ENCODE measurements at regions not wholly inside any gene's neighbourhood (a gene's known extent, or its start where the extent isn't known, plus 50 kb on each side); places are given as distances from the start of the nearest gene placed in this dataset.

- no peaks in the 10 kb centered on the region for H3K27me3 ChIP-seq (ENCODE audit: control insufficient read depth in 1 of 2, insufficient read depth in 2 of 2, low read length in 2 of 2)
- H3K27ac ChIP-seq (ENCODE audit: low read length): no peak overlapping the region
- no peak overlapping the region for H3K4me3 ChIP-seq (ENCODE audit: low read length in 2 of 2)
- H3K4me1 ChIP-seq (ENCODE audit: control insufficient read depth, insufficient read depth, low read length): no peaks in the 10 kb centered on the region
- H3K9me3 ChIP-seq (ENCODE audit: control insufficient read depth in 2 of 2, low read length in 2 of 2): peaks cover 3 to 4% of the 10 kb centered on the region in 2 donors
- no peak overlapping the region for H3K9ac ChIP-seq (ENCODE audit: low read length in 2 of 2)
- no peaks in the 10 kb centered on the region for H3K36me3 ChIP-seq (ENCODE audit: control insufficient read depth in 2 of 2, insufficient read depth in 2 of 2, low read length in 2 of 2)
These were observed 489.0 kb downstream of the NTRK3 start for GRCh38 chr15:87767516-87767915.

- no peaks in the 10 kb centered on the region for H3K27me3 ChIP-seq (ENCODE audit: control insufficient read depth in 1 of 2, insufficient read depth in 2 of 2, low read length in 2 of 2)
These were observed 491.9 kb downstream of the NTRK3 start for GRCh38 chr15:87764461-87765240.

DNA sequence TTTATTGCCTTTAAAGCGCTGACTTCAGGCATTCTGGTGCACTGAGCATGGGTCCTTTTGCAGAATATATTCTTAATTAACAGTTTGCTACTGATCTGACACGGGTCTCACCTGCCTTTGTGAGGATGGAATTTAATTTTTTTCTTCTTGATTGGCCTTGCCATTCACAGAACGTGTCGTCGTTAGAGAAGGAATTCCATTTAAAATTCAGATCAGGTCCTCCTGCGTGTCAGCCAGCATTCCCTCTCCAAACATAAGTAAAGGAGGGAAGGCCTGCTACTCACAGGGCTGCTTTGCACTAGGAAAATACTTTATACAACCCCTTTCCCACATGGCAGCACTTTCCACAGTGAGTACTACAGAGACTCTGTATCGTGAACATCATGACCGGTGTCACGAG, 492.7 kb downstream of the NTRK3 start:
- Histone ChIP-seq H3K9ac (ENCODE audit: low read length in 2 of 2) (no peak overlapping the region), H3K4me1 (ENCODE audit: control insufficient read depth, insufficient read depth, low read length) (no peaks in the 10 kb centered on the region), H3K27me3 (ENCODE audit: control insufficient read depth in 1 of 2, insufficient read depth in 2 of 2, low read length in 2 of 2) (no peaks in the 10 kb centered on the region), H3K36me3 (ENCODE audit: control insufficient read depth in 2 of 2, insufficient read depth in 2 of 2, low read length in 2 of 2) (no peaks in the 10 kb centered on the region), H3K4me3 (ENCODE audit: low read length in 2 of 2) (no peak overlapping the region), H3K27ac (ENCODE audit: low read length) (no peak overlapping the region), H3K9me3 (ENCODE audit: control insufficient read depth in 2 of 2, low read length in 2 of 2) (peaks cover 0 to 3% of the 10 kb centered on the region in 2 donors)

More at GRCh38 chr15:87764461-87765240, 491.9 kb downstream of the NTRK3 start:
- Histone ChIP-seq H3K36me3 (ENCODE audit: control insufficient read depth in 2 of 2, insufficient read depth in 2 of 2, low read length in 2 of 2) (no peaks in the 10 kb centered on the region), H3K9me3 (ENCODE audit: control insufficient read depth in 2 of 2, low read length in 2 of 2) (peaks cover 0 to 3% of the 10 kb centered on the region in 2 donors), H3K9ac (ENCODE audit: low read length in 2 of 2) (no peak overlapping the region), H3K27ac (ENCODE audit: low read length) (no peak overlapping the region), H3K4me1 (ENCODE audit: control insufficient read depth, insufficient read depth, low read length) (no peaks in the 10 kb centered on the region), H3K4me3 (ENCODE audit: low read length in 2 of 2) (no peak overlapping the region)

DNA sequence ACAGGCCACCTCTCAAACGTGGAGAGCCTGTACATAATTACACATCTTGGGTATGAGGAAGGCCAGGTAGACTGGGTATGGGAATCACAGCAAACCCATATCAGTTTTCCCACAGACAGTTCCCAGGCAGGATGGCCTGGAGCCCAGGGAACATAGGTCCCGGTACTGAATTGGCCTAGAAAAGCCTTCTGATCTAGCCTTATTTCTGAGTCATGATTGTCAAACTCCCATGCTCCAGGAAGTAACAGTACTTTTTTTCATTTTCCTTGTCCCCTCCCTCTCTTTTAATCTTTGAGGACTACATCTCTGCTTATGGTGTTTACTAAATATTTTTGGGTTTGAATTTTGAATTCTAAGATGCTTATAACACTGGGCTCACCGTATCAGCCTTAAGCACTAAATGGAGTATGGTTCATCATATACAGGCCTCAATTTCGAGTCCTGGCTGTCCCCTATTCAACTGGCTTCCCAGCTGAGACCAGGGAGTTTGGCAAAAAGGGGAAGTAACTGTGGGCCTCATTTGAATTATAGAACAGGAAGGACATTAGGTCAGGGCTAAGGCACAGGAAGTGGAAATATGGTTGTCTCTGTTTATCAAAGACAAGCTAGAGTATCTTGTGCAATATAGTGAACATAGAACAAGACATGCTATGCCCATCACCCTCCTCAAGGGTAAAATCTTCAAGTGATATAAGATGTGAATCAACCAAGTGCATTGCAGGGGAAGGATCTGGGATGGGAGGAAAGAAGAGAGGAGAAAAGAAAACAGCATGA, 494.6 kb downstream of the NTRK3 start:
- no peak overlapping the region for H3K27ac ChIP-seq (ENCODE audit: low read length)
- H3K27me3 ChIP-seq (ENCODE audit: control insufficient read depth in 1 of 2, insufficient read depth in 2 of 2, low read length in 2 of 2): no peaks in the 10 kb centered on the region

GRCh38 chr15:87760547-87761314, 495.8 kb downstream of the NTRK3 start:
- Histone ChIP-seq H3K9me3 (ENCODE audit: control insufficient read depth in 2 of 2, low read length in 2 of 2) (no peaks in the 10 kb centered on the region), H3K27ac (ENCODE audit: low read length) (no peak overlapping the region), H3K27me3 (ENCODE audit: control insufficient read depth in 1 of 2, insufficient read depth in 2 of 2, low read length in 2 of 2) (no peaks in the 10 kb centered on the region), H3K4me1 (ENCODE audit: control insufficient read depth, insufficient read depth, low read length) (no peaks in the 10 kb centered on the region), H3K9ac (ENCODE audit: low read length in 2 of 2) (no peak overlapping the region), H3K4me3 (ENCODE audit: low read length in 2 of 2) (no peak overlapping the region), H3K36me3 (ENCODE audit: control insufficient read depth in 2 of 2, insufficient read depth in 2 of 2, low read length in 2 of 2) (no peaks in the 10 kb centered on the region)

More for the DNA sequence above, 494.6 kb downstream of the NTRK3 start:
- H3K4me1 ChIP-seq (ENCODE audit: control insufficient read depth, insufficient read depth, low read length): no peaks in the 10 kb centered on the region
- peaks cover 0 to 2% of the 10 kb centered on the region in 2 donors for H3K9me3 ChIP-seq (ENCODE audit: control insufficient read depth in 2 of 2, low read length in 2 of 2)
- no peak overlapping the region for H3K4me3 ChIP-seq (ENCODE audit: low read length in 2 of 2)
- H3K36me3 ChIP-seq (ENCODE audit: control insufficient read depth in 2 of 2, insufficient read depth in 2 of 2, low read length in 2 of 2): no peaks in the 10 kb centered on the region
- H3K9ac ChIP-seq (ENCODE audit: low read length in 2 of 2): no peak overlapping the region

DNA sequence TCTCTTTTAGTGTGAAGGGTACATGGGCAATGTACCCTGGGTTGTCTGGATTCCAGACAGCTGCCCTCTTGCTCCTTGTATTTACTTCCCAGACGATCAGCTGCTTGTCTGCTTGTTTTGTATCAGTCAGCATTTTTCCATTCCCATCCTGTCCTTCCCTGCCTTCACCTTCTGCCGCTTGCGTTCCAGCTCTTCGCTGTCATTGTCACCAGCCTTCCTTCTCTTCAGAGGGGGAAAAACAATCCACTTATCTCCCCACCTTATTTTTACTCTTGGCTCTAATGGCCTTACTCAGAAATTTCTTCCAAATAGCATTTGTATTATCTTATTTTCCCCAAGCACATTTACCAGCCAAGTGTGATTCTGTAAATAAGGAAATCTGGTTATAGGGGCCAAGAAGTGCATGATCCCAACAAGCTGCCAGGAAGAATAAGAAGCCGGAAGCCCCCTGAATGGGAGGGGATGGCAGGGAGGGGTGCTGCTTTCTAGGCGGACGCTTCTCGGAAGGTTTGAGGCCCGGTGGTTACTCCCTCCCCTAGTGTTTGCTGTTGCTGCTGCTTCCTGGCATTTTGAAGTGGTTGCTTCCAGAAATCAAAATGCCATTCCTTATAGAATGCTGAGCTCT, 497.6 kb downstream of the NTRK3 start:
- H3K27ac ChIP-seq (ENCODE audit: low read length): no peak overlapping the region
- no peak overlapping the region for H3K9ac ChIP-seq (ENCODE audit: low read length in 2 of 2)
- no peaks in the 10 kb centered on the region for H3K27me3 ChIP-seq (ENCODE audit: control insufficient read depth in 1 of 2, insufficient read depth in 2 of 2, low read length in 2 of 2)
- H3K36me3 ChIP-seq (ENCODE audit: control insufficient read depth in 2 of 2, insufficient read depth in 2 of 2, low read length in 2 of 2): no peaks in the 10 kb centered on the region
- H3K9me3 ChIP-seq (ENCODE audit: control insufficient read depth in 2 of 2, low read length in 2 of 2): no peaks in the 10 kb centered on the region
- no peak overlapping the region for H3K4me3 ChIP-seq (ENCODE audit: low read length in 2 of 2)
- H3K4me1 ChIP-seq (ENCODE audit: control insufficient read depth, insufficient read depth, low read length): no peaks in the 10 kb centered on the region

DNA sequence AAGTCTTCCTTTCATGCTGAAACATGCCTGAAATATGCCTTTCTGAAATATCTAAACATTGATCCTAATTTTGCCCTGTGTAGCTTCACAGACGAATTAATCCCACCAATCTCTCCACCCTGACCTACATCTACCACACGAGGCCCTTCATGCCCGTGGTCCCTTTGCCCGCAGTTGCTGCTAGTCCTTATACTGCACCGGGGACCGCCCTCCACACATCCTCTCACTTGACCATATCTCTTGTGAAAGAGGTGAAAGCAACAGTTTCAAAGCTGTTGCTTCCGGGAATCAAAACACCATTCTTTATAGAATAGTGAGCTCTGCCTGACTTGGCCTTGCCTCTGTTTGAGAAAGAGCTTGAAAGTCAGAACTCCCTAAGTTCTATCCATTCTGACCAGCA, 499.5 kb downstream of the NTRK3 start:
- no peaks in the 10 kb centered on the region for H3K4me1 ChIP-seq (ENCODE audit: control insufficient read depth, insufficient read depth, low read length)
- no peaks in the 10 kb centered on the region for H3K36me3 ChIP-seq (ENCODE audit: control insufficient read depth in 2 of 2, insufficient read depth in 2 of 2, low read length in 2 of 2)
- no peaks in the 10 kb centered on the region for H3K9me3 ChIP-seq (ENCODE audit: control insufficient read depth in 2 of 2, low read length in 2 of 2)
- no peak overlapping the region for H3K4me3 ChIP-seq (ENCODE audit: low read length in 2 of 2)
- H3K27ac ChIP-seq (ENCODE audit: low read length): no peak overlapping the region
- no peaks in the 10 kb centered on the region for H3K27me3 ChIP-seq (ENCODE audit: control insufficient read depth in 1 of 2, insufficient read depth in 2 of 2, low read length in 2 of 2)
- H3K9ac ChIP-seq (ENCODE audit: low read length in 2 of 2): no peak overlapping the region

DNA sequence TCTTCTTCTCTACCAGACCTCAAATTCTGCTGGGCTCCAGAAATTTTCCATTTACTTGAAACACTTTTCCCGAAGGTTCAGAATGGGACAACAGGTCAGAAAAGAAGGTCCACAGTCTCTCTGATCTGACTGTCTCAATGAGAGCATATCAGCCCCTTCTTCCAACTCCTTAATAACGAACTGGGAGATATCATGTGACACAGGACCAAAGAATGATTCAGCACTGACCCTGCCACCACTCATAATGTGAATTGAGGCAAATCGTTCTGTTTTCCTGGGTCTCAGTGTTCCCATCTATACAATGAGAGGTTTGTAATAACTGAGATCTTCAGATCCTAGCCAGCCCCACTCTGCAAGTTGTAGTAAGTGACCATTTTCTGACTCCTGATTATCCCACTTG, 500.5 kb downstream of the NTRK3 start:
- H3K36me3 ChIP-seq (ENCODE audit: control insufficient read depth in 2 of 2, insufficient read depth in 2 of 2, low read length in 2 of 2): no peaks in the 10 kb centered on the region
- H3K9me3 ChIP-seq (ENCODE audit: control insufficient read depth in 2 of 2, low read length in 2 of 2): no peaks in the 10 kb centered on the region
- H3K4me1 ChIP-seq (ENCODE audit: control insufficient read depth, insufficient read depth, low read length): no peaks in the 10 kb centered on the region
- no peaks in the 10 kb centered on the region for H3K27me3 ChIP-seq (ENCODE audit: control insufficient read depth in 1 of 2, insufficient read depth in 2 of 2, low read length in 2 of 2)
- H3K9ac ChIP-seq (ENCODE audit: low read length in 2 of 2): no peak overlapping the region
- H3K4me3 ChIP-seq (ENCODE audit: low read length in 2 of 2): no peak overlapping the region
- no peak overlapping the region for H3K27ac ChIP-seq (ENCODE audit: low read length)

GRCh38 chr15:87755226-87755625, 501.3 kb downstream of the NTRK3 start:
- no peak overlapping the region for H3K4me3 ChIP-seq (ENCODE audit: low read length in 2 of 2)
- no peaks in the 10 kb centered on the region for H3K36me3 ChIP-seq (ENCODE audit: control insufficient read depth in 2 of 2, insufficient read depth in 2 of 2, low read length in 2 of 2)
- H3K27me3 ChIP-seq (ENCODE audit: control insufficient read depth in 1 of 2, insufficient read depth in 2 of 2, low read length in 2 of 2): no peaks in the 10 kb centered on the region
- H3K9me3 ChIP-seq (ENCODE audit: control insufficient read depth in 2 of 2, low read length in 2 of 2): no peaks in the 10 kb centered on the region
- no peak overlapping the region for H3K9ac ChIP-seq (ENCODE audit: low read length in 2 of 2)
- H3K27ac ChIP-seq (ENCODE audit: low read length): no peak overlapping the region
- no peaks in the 10 kb centered on the region for H3K4me1 ChIP-seq (ENCODE audit: control insufficient read depth, insufficient read depth, low read length)

DNA sequence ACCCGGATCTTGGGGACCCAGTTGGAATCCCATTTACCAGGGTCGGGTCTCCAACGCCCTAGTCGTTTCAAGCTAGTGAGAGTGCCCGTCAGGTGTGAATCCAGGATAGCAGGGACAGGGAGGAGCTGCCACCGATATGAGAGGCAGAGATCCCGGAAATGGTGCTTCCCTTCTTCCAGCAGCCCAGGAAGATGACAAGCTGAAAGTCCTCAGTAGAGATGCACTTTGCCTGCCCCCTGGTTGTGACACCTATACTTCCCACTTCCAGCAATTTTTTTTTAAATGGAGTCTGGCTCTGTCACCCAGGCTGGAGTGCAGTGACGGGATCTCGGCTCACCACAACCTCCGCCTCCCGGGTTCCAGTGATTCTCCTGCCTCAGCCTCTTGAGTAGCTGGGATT, 503.0 kb downstream of the NTRK3 start:
- H3K36me3 ChIP-seq (ENCODE audit: control insufficient read depth in 2 of 2, insufficient read depth in 2 of 2, low read length in 2 of 2): no peaks in the 10 kb centered on the region
- H3K4me1 ChIP-seq (ENCODE audit: control insufficient read depth, insufficient read depth, low read length): no peaks in the 10 kb centered on the region
- H3K4me3 ChIP-seq (ENCODE audit: low read length in 2 of 2): no peak overlapping the region
- H3K9ac ChIP-seq (ENCODE audit: low read length in 2 of 2): no peak overlapping the region
- H3K27ac ChIP-seq (ENCODE audit: low read length): no peak overlapping the region
- H3K9me3 ChIP-seq (ENCODE audit: control insufficient read depth in 2 of 2, low read length in 2 of 2): no peaks in the 10 kb centered on the region
- no peaks in the 10 kb centered on the region for H3K27me3 ChIP-seq (ENCODE audit: control insufficient read depth in 1 of 2, insufficient read depth in 2 of 2, low read length in 2 of 2)
